OCI-LY1 (cell line): ENCODE measurements at regions not wholly inside any gene's neighbourhood (a gene's known extent, or its start where the extent isn't known, plus 50 kb on each side); places are given as distances from the start of the nearest gene placed in this dataset.

Experiments used
- H2AFZ ChIP-seq: fragments of 200-600 bp; sonication (generic), shearing (Covaris generic); 2 replicates; pipeline ENCODE4 v1.6.0; 2014; ENCODE audit warnings: antibody characterized with exemption, mild to moderate bottlenecking, low read length
- H3F3A ChIP-seq: fragments of 200-600 bp; sonication (generic), shearing (Covaris generic); 2 replicates; pipeline ENCODE4 v1.6.0; 2014; ENCODE audit warnings: mild to moderate bottlenecking, antibody characterized with exemption, low read length, moderate library complexity; ENCODE audit not compliant: insufficient read depth
- H3K27ac ChIP-seq: fragments of 200-600 bp; sonication (generic); 2 replicates; pipeline ENCODE4 v1.5.1; 2014; ENCODE audit warnings: low read length, mixed run types, mild to moderate bottlenecking, low read depth; ENCODE audit not compliant: poor library complexity, severe bottlenecking
- H3K27me3 ChIP-seq: fragments of 200-600 bp; sonication (generic); 2 replicates; pipeline ENCODE4 v1.6.0; 2014; ENCODE audit warnings: antibody characterized with exemption, mild to moderate bottlenecking, low read length, moderate library complexity; ENCODE audit not compliant: insufficient read depth
- H3K36me3 ChIP-seq: fragments of 200-600 bp; sonication (generic); 2 replicates; pipeline ENCODE4 v1.6.1; 2014; ENCODE audit warnings: mild to moderate bottlenecking, antibody characterized with exemption, low read length, moderate library complexity, mixed read lengths; ENCODE audit not compliant: insufficient read depth
- H3K4me1 ChIP-seq: fragments of 200-600 bp; sonication (generic); 2 replicates; pipeline ENCODE4 v1.5.1; 2014; ENCODE audit warnings: mild to moderate bottlenecking, low read length, moderate library complexity; ENCODE audit not compliant: insufficient read depth, severe bottlenecking
- H3K4me2 ChIP-seq: fragments of 200-600 bp; sonication (generic), shearing (Covaris generic); 2 replicates; pipeline ENCODE4 v1.6.1; 2014; ENCODE audit warnings: low read length
- H3K4me3 ChIP-seq: fragments of 200-600 bp; sonication (generic); 2 replicates; pipeline ENCODE4 v1.5.1; 2014; ENCODE audit warnings: low read length, low read depth, mild to moderate bottlenecking, mixed read lengths; ENCODE audit not compliant: poor library complexity, severe bottlenecking
- H3K79me2 ChIP-seq: fragments of 200-600 bp; shearing (Covaris generic); 2 replicates; pipeline ENCODE4 v1.6.1; 2016; ENCODE audit warnings: mixed run types, low read length, mixed read lengths; ENCODE audit not compliant: insufficient read depth
- H3K9ac ChIP-seq: fragments of 200-600 bp; sonication (generic), shearing (Covaris generic); 2 replicates; pipeline ENCODE4 v1.6.1; 2014; ENCODE audit warnings: mild to moderate bottlenecking, low read length, mixed read lengths
- H3K9me2 ChIP-seq: fragments of 200-600 bp; sonication (generic), shearing (Covaris generic); 2 replicates; pipeline ENCODE4 v1.6.1; 2014; ENCODE audit warnings: low read depth, mild to moderate bottlenecking, low read length, mixed read lengths
- H3K9me3 ChIP-seq: fragments of 200-600 bp; shearing (Covaris generic); 2 replicates; pipeline ENCODE4 v1.6.1; 2014; ENCODE audit warnings: low read length, mixed read lengths
- H4K20me1 ChIP-seq: fragments of 200-600 bp; sonication (generic), shearing (Covaris generic); 2 replicates; pipeline ENCODE4 v1.6.0; 2016; ENCODE audit warnings: mild to moderate bottlenecking, low read length; ENCODE audit not compliant: insufficient read depth
- CTCF ChIP-seq: fragments of 200-600 bp; sonication (generic), shearing (Covaris generic); IDR thresholded peaks from 2 replicates; pipeline ENCODE4 v1.5.1; 2017; ENCODE audit warnings: mild to moderate bottlenecking, antibody characterized with exemption, low read length, moderate library complexity, mixed read lengths
- EZH2 ChIP-seq: fragments of 200-600 bp; sonication (generic), shearing (Covaris generic); IDR thresholded peaks from 2 replicates; pipeline ENCODE4 v1.8.0; 2017; ENCODE audit warnings: borderline replicate concordance, mixed run types, mild to moderate bottlenecking, antibody characterized with exemption, low read length, moderate library complexity, mixed read lengths

- Histone ChIP-seq H2AFZ (no peak overlapping the region), H3K36me3 (no peaks in the 10 kb centered on the region), H3K4me3 (no peak overlapping the region), H3K27me3 (no peaks in the 10 kb centered on the region), H3K9ac (no peak overlapping the region), H3K9me3 (no peaks in the 10 kb centered on the region), H3K4me1 (no peaks in the 10 kb centered on the region), H3K9me2 (no peaks in the 10 kb centered on the region), H3K27ac (no peak overlapping the region), H3K79me2 (no peaks in the 10 kb centered on the region), H4K20me1 (no peaks in the 10 kb centered on the region), H3F3A (no peaks in the 10 kb centered on the region), H3K4me2 (no peak overlapping the region)
- no peak for TF ChIP-seq EZH2
Observed at GRCh38 chr4:115334736-115335411, 221.5 kb upstream of the NDST4 start.

GRCh38 chr4:115332078-115332477 is 218.7 kb upstream of the NDST4 start:
- Histone ChIP-seq H3K4me2 (no peak overlapping the region), H3F3A (no peaks in the 10 kb centered on the region), H3K36me3 (no peaks in the 10 kb centered on the region), H3K9ac (no peak overlapping the region), H3K4me1 (no peaks in the 10 kb centered on the region), H3K9me3 (no peaks in the 10 kb centered on the region), H3K27ac (no peak overlapping the region), H3K9me2 (no peaks in the 10 kb centered on the region), H4K20me1 (no peaks in the 10 kb centered on the region), H3K79me2 (no peaks in the 10 kb centered on the region), H2AFZ (no peak overlapping the region), H3K4me3 (no peak overlapping the region), H3K27me3 (no peaks in the 10 kb centered on the region)
- TF ChIP-seq CTCF = no peak
- TF ChIP-seq EZH2 = no peak

- H2AFZ ChIP-seq = no peak overlapping the region
- no peak overlapping the region for H3K4me2 ChIP-seq
- no peaks in the 10 kb centered on the region for H3K9me3 ChIP-seq
- no peaks in the 10 kb centered on the region for H3K9me2 ChIP-seq
- H3K9ac ChIP-seq = no peak overlapping the region
- no peak for TF ChIP-seq EZH2
- TF ChIP-seq CTCF = no peak
- H3K4me1 ChIP-seq = no peaks in the 10 kb centered on the region
- no peak overlapping the region for H3K27ac ChIP-seq
- H3K4me3 ChIP-seq = no peak overlapping the region
- no peaks in the 10 kb centered on the region for H3F3A ChIP-seq
- no peaks in the 10 kb centered on the region for H4K20me1 ChIP-seq
- H3K27me3 ChIP-seq = no peaks in the 10 kb centered on the region
- no peaks in the 10 kb centered on the region for H3K36me3 ChIP-seq
- H3K79me2 ChIP-seq = no peaks in the 10 kb centered on the region
Observed at GRCh38 chr4:115331241-115331640, 217.8 kb upstream of the NDST4 start.

- H3F3A ChIP-seq = no peaks in the 10 kb centered on the region
- H2AFZ ChIP-seq = no peak overlapping the region
- no peaks in the 10 kb centered on the region for H3K79me2 ChIP-seq
- TF ChIP-seq EZH2 (no peak), CTCF (no peak)
- no peaks in the 10 kb centered on the region for H3K9me3 ChIP-seq
- no peak overlapping the region for H3K9ac ChIP-seq
- H3K4me3 ChIP-seq = no peak overlapping the region
- no peaks in the 10 kb centered on the region for H3K4me1 ChIP-seq
- H3K36me3 ChIP-seq = no peaks in the 10 kb centered on the region
- H3K27ac ChIP-seq = no peak overlapping the region
- no peaks in the 10 kb centered on the region for H3K27me3 ChIP-seq
- no peak overlapping the region for H3K4me2 ChIP-seq
- no peaks in the 10 kb centered on the region for H3K9me2 ChIP-seq
- no peaks in the 10 kb centered on the region for H4K20me1 ChIP-seq
Observed at GRCh38 chr4:115325836-115326235, 212.4 kb upstream of the NDST4 start.
